ENCODE measurements at regions not wholly inside any gene's neighbourhood (a gene's known extent, or its start where the extent isn't known, plus 50 kb on each side); places are given as distances from the start of the nearest gene placed in this dataset.
A peak's percentile ranks its signal among the peaks of the same experiment; 100 is the strongest.

GRCh38 chr12:47397664-47398281, 308.1 kb downstream of the RPAP3 start:
- TF ChIP-seq CTCF (IDR thresholded peaks at IDR 0.05; ENCODE audit: extremely low read depth, insufficient read depth, missing control alignments): peak; percentile 64
- in situ Hi-C loops (cut with MboI; ENCODE audit: low pct_unique_long_range_greater_than_20kb, low sequenced_read_pairs, unreplicated experiment): no loop called here
- DNase-seq (ENCODE audit: low spot score): peak; percentile 22

GRCh38 chr12:47396902-47397663, 308.7 kb downstream of the RPAP3 start:
- in situ Hi-C loops (cut with MboI; ENCODE audit: low pct_unique_long_range_greater_than_20kb, low sequenced_read_pairs, unreplicated experiment): no loop called here
- DNase-seq (ENCODE audit: low spot score): no peak
- no peak for TF ChIP-seq CTCF (IDR thresholded peaks at IDR 0.05; ENCODE audit: extremely low read depth, insufficient read depth, missing control alignments)

- TF ChIP-seq CTCF (IDR thresholded peaks at IDR 0.05; ENCODE audit: extremely low read depth, insufficient read depth, missing control alignments): no peak
- in situ Hi-C loops (cut with MboI; ENCODE audit: low pct_unique_long_range_greater_than_20kb, low sequenced_read_pairs, unreplicated experiment): no loop called here
Observed at GRCh38 chr12:47394070-47394469, 311.8 kb downstream of the RPAP3 start.

GRCh38 chr12:47393403-47393790, 312.4 kb downstream of the RPAP3 start:
- in situ Hi-C loops (cut with MboI; ENCODE audit: low pct_unique_long_range_greater_than_20kb, low sequenced_read_pairs, unreplicated experiment): no loop called here
- TF ChIP-seq CTCF (IDR thresholded peaks at IDR 0.05; ENCODE audit: extremely low read depth, insufficient read depth, missing control alignments): no peak

More at GRCh38 chr12:47394070-47394469, 311.8 kb downstream of the RPAP3 start:
- no peak for DNase-seq (ENCODE audit: low spot score)

GRCh38 chr12:47391566-47391965, 311.8 kb upstream of the AMIGO2 start:
- in situ Hi-C loops (cut with MboI; ENCODE audit: low pct_unique_long_range_greater_than_20kb, low sequenced_read_pairs, unreplicated experiment): no loop called here

More at GRCh38 chr12:47393403-47393790, 312.4 kb downstream of the RPAP3 start:
- no peak for DNase-seq (ENCODE audit: low spot score)

GRCh38 chr12:47388712-47389111, 309.0 kb upstream of the AMIGO2 start:
- in situ Hi-C loops (cut with MboI; ENCODE audit: low pct_unique_long_range_greater_than_20kb, low sequenced_read_pairs, unreplicated experiment): no loop called here
- no peak for TF ChIP-seq CTCF (IDR thresholded peaks at IDR 0.05; ENCODE audit: extremely low read depth, insufficient read depth, missing control alignments)
- no peak for DNase-seq (ENCODE audit: low spot score)

More at GRCh38 chr12:47391566-47391965, 311.8 kb upstream of the AMIGO2 start:
- no peak for TF ChIP-seq CTCF (IDR thresholded peaks at IDR 0.05; ENCODE audit: extremely low read depth, insufficient read depth, missing control alignments)
- no peak for DNase-seq (ENCODE audit: low spot score)

Data from GM13977 (cell line).